Esophagus squamous epithelium (tissue), 4 donors: ENCODE measurements at regions not wholly inside any gene's neighbourhood (a gene's known extent, or its start where the extent isn't known, plus 50 kb on each side); places are given as distances from the start of the nearest gene placed in this dataset.

Experiments used
- CTCF ChIP-seq, 6 experiments: fragments of 450-650 bp in 4 of 6; fragments of 200-600 bp in 2 of 6; sonication (generic) in 2 of 6; IDR thresholded peaks; one replicate each; pipeline ENCODE4 v1.5.1; 2016 to 2019; ENCODE audit warnings: antibody characterized with exemption in 6 of 6, mild to moderate bottlenecking in 4 of 6, moderate library complexity in 4 of 6
- POLR2A ChIP-seq, 4 donors: fragments of 450-650 bp; IDR thresholded peaks; one replicate each; pipeline ENCODE4 v1.6.1; 2017; ENCODE audit warnings: antibody characterized with exemption in 4 of 4, mild to moderate bottlenecking in 4 of 4, moderate library complexity in 3 of 4

GRCh38 chr4:24163314-24163713 lies 273.5 kb upstream of the PPARGC1A start:
- no peak for TF ChIP-seq CTCF (IDR thresholded peaks at IDR 0.05)
- no peak for TF ChIP-seq POLR2A (IDR thresholded peaks at IDR 0.05)
